NCI-H2081 treated with DMSO at 0.1 percent for 48 hours (cell line): ENCODE measurements at regions not wholly inside any gene's neighbourhood (a gene's known extent, or its start where the extent isn't known, plus 50 kb on each side); places are given as distances from the start of the nearest gene placed in this dataset.
"Not testable (repeated sequence)": the region's sequence is repeated elsewhere in the genome, so short reads cannot be mapped to it uniquely, and the experiment has no call there.

ENCODE experiments used
- DNase-seq: peaks from one replicate; lab custom pipeline; 2025; lab: John Stamatoyannopoulos, UW

DNA sequence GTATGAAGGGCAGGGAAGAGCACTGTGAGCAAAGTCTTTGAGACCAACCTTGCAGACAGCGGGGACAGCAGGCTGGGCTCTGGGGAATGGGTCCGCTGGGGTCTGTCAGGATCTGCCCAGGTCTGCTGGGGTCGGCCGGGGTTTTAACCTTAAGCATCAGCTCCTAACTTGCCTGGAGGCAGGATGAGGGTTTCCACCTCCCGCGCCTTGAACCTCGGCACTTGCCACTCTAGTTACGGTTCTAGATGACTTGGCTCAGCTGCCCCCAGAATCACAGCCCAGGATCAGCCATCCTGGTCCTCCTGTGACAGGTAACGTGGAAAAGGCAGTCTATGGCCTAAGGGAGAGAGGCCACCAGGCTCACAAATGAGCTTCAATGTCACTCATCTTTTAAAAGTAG is 50.4 kb upstream of the CACUL1 start:
- DNase-seq: no peak

DNA sequence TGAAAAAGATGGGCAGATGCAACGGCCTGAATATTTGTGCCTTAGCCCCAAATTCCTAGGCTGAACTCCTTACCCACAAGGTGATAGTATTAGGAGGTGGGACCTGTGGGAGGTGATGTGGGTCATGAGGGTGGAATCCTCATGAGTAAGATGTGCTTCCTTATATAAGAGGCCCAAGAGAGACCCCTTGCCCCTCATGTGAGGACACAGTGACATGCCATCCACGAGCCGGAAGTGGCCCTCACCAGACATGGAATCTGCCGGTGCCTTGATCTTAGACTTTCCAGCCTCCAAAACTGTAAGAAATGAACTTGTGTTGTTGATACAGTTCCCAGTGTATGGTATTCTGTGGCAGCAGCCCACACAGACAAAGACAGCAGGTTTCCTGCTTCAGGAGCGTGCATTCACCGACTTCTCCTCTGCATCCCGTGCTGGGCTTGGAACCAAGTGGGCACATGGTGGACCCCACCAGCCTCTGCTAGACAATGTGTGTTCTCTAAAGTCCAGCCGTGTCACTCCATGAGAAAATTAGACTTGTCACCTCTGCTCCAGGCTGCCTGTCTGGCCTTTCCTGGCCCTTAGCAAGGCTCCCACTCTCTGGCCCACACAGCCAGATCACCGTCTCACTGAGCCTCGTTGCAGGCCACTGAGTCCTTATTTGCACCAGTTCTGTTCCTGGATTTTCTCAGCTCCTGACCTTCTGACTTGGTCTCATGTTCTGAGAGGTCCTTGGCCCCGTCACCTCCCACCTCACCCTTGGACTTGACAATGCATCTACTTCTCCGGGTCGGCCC is 52.9 kb upstream of the CACUL1 start:
- DNase-seq: no peak

DNA sequence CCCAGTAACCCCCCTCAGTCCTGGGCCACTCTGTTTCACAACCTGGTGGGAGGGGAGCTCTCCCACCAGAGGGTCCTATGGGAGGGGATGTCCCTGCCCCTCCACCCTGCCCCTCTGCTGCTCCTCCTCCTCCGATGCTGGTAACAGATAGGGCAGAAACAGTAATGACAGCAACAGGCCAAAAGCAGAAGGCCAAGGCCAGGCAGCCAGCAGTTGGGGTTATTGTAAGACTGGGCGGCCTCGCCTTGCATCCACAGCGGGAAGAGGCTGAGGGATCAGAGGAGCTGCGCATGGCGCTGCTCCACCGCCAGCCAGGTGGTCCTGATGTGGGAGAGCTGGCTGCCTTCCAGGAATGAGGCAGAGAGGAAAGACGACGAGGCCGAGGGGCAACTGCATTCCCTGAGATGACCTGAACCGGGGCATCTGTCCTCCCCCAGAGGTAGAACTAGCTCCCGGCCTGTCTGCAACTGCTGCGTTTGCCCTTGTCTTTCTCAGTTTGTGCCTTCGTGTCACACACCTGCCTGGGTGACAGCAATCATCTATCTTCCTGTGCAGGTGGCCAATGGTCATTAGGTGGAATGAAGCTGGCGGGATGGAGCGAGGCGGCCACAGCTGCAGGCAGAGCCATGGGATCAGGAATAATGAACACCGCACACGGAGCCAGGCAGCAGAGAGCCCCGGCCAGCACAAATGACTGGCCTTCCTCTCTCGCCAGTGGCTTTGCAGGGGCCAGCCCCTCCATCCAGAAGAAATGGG is 54.0 kb upstream of the CACUL1 start:
- DNase-seq: no peak

DNA sequence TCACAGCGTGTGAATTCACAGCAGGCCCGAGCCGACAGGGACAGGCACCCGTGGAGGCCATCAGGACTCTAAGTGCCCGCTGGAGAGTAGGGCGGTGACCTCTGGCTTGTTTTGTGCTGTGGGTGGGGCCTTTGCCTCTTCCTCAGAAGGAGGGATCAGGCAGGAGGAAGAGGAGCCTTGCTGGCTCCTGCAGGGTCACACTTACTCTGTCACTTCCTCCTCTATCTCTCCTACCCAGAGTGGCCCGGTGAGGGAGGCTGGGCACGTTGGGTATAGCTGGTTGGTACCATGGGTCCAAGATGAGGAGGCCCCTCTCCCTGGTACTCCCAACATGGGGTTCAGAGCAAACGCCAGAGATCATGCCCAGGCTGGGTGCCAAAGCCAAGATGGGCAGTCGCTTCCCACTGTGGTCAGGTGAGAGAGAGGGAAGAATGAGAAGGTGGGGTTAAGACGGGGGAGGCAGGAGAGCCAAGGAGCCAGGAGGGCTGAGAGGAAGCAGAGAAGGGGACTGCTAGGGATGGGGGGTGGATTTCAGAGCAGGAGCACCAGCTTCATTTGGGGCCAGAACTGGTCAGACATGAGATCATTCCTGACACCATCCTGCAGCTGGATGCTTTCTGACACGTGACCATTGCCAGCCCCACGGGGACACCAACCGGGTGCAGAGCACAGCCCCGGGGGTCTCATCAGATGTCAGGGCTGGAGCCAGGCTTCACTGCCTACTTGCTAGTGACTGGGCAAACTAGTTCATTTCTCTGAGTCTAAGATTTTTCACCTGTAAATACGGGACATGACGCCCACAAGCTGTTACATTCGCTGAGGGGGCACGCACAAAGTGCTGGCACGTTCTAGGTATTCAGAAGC is 54.8 kb upstream of the CACUL1 start:
- DNase-seq: no peak

DNA sequence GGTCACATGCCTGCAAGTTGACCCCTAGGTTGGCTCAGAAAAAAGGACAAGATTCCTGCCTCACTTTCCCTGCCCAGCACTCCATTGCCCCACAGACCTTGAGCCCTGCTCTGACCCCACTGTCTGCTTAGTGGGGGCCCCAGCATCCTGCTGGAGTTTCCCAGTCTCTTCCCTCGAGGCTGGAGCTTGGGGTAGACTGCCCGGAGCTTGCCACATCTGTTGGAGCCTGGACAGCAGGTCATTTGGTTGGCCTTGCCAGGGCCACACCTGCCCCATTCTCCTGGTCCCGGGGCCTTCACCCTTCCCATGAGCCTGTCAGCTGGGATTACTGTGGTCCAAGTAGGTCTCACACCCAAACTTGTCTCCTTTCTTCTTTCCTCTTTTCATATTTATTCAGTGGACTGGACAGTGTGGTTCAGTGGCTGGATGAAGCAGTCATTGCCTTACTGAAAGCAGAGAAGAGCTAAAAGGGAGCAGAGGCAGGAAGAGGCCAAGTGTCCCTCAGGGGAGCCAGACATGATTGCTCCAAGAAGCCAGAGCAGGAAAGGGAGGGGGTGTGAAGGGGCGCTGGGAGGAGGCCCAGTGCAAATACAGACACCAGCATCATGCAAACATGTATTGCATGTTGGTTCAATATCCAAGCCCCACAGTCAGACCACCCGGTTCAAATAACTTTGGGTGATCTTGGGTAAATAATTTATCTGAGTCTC is 56.2 kb upstream of the CACUL1 start:
- DNase-seq: no peak

DNA sequence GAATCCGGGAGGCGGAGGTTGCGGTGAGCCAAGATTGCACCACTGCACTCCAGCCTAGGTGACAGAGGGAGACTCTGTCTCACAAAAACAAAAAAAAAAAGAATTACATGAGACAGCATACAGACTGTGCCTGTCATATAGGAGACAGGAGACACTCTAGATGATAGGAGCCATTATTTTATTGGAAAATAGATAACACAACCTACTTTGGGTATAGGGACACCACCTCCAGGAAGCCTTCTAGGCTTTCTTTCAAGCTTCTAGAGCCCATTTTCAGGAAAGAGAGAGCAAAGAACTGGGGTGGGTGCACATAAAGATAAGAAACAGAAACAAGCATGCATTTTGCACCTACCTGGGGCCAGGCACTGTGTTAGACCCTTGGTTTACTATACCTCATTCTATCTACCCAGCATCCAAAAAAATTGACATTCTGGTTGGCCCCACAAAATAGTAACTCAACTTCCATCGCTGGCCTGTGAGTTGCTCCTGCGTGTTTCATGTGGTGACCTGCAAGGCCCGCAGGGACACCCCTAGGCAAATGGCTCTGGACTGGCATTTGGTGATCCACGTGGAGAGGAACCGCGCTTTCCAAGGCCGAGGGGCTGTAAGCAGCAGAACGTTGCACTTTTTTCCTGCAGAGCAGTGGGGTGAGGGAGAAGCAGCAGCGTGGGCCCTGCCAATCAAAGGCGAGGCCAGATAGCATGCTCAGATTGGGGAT is 57.1 kb upstream of the CACUL1 start:
- DNase-seq: no peak

DNA sequence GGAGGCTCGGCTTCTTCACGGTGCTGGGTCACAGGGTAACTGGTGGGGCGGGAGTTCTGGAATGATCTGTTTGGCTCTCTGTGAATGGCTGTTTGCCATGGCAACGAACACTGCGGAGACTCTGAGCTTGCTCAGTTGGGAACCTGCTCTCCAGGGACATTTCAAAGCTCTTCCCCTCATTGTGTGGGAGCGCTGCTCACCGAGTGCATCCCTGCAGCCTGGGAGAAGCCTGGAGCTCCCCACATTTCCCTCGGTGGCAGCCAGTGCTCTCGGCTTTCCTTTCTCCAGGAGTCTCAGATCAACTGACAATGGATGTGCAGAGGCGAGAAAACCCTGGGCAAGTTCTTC is 57.6 kb upstream of the CACUL1 start:
- no peak for DNase-seq

DNA sequence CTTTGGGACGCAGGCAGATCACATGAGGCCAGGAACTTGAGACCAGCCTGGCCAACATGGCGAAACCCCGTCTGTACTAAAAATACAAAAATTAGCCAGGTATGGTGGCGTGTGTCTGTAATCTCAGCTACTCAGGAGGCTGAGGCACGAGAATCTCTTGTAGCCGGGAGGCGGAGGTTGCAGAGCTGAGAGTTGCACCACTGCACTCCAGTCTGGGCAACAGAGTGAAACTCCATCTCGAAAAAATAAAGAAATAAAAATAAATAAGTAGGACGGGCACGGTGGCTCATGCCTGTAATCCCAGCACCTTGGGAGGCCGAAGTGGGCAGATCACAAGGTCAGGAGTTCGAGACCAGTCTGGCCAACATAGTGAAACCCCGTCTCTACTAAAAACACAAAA is 58.2 kb upstream of the CACUL1 start:
- not testable (repeated sequence) for DNase-seq

DNA sequence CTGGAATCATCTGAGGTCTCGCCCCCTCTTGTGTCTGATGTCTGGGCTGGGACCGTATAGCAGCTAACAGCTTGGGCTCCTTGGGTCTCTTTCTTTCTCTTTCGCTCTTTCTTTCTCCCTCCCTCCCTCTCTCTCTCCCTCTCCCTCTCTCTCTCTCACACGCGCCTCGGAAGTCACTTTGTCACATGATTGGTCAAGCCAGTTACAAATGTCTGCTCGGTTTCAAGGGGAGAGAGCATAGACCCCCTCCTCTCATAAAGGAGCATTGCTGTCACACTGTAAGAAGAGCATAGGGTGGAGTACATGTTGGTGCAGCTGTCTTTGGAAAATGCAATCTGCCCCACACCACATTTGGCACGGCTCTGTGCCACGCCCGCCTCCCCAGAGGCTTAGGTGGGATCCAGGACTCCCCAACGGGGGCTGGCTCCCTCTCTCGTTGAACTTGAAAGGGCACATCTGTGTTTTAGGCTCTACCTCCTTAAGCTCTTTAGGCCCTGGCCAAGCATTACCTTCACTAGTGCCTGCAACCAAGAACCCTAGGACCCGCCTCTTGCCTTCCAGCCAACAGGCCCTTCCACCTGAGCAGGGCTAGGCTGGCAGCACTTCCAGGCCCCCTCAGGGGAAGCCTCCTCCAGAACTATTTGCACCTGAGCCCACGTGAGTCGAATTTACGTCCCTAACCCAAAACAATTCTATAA is 61.9 kb upstream of the CACUL1 start:
- DNase-seq: no peak

DNA sequence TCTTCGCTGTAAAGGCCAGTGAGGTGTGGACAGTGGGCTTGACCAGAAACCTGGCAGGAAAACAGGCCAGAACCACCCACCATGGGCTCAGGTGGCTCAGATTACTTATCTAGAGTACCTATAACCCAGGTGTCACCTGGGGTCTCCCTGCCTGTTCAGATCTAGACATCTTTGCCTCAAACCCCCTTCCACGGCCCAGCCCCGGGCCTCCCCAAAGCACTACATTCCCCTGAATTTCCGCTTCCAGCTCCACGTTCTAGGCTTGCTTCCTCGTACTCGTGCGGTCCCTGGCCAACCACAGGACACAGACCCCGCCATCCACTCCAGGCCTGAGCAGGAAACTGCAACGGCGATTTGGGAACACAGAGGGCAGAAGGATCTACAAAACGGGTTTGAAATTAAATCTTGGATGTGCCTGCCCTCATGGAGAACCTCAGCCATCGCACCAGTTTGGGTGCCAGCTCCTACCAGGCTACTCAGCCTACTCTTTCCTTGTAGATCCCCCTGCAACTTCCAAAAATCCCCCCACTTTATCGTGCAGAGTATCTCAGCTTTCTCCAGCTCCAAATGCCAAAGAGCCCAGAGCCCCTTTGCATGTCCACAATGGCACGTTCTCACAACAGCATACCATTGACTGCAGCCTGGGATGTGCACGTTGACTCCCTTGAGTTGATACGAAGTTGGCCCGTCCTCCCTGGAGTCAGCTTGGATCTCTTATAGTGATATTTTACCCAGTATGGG is 62.7 kb upstream of the CACUL1 start:
- DNase-seq: no peak

DNA sequence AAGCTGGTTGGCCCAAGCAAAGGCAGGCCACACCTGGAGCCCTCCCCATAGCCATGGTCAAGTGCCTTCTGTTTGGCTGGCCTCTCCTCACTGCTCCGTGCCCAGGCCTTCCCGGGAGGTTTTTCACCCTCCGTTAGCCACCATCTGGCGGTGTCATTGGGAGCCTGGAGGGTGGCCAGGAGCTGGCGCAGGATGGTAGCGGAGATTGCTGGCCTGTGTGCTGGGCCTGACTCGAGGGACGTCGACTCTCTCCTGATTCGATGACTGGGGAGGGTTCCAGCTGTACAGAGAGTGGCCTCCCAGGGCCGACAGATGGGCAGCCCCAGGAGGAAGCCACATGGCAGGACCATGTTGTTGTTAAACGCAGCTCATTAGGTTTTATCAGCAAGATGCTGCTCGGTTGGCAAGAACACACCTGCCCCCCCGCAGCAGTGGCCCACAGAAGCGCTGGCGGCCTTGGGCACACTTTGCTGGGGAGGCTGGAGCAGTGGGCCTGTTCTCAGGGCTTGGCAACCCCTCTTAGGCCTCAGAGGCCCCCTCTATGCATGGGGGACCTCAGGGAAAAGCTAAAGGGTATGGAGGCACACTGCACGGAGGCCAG is 64.0 kb upstream of the CACUL1 start:
- DNase-seq: peak; percentile 42

DNA sequence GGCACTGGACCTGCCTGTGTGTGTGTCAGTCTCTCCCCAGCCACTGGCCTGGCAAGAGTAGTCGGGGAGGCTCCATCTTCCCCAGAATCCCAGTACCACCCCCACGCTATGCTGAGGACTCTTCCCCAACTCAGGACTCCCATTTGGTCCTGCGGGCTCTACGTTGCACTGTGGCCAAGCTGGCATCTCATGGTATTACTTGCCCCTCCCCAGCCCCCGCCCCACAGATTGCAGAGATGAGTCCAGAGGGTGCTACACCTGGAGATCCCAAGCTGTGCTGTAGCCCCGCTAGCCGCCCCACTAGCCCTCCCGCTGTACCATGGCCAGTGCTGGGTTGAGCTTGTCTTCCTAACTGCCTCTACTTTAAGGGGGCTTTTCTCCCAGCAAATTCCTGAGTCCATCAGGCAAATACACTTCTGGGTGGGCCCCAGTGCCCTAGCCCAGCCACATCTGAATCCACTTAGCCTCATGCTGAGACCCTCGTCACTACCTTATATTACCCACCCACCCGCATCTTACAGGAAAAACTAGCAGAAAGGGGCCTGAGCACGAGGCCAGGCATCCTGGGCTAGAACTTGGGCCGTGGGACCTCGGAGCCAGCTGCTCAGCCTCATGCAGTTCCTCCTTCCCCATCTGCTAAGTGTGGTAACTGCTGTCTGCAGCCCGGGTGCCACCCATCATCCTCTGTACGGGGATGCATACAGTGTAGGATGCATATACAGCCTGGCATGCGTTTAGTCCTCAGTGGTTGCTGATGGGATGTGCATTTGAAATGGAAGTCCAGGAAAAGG is 65.8 kb upstream of the CACUL1 start:
- DNase-seq: no peak

DNA sequence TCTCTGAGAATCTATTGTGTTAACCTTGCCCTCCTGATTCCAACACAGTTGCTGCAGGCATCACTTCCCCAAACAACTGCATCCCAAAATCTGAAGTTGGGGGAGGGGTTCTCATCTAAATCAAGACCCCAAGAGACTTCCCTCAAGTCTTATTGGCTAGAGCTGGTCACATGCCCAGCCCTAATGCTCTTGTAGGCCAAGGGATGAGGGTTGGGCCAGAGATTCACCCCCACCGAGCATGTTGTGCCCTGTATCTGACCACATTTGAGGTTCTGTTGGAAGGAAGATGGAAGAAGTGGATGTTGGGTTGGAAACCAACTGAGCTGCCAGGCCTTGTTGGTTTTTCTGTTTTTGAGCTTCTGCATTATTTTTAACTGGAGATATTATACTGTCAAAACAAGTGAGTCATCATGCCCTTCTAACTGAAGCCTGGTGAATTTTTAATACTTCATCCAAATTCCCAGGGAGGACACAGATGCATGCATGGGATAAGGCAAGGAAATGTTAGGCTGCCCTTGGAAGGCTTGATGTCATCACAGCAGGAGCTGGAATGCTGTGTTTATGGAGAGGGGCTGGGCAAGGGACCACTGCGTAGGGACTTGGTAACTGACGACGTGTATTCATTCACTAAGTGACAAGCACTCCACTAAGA is 68.6 kb upstream of the CACUL1 start:
- DNase-seq: no peak

DNA sequence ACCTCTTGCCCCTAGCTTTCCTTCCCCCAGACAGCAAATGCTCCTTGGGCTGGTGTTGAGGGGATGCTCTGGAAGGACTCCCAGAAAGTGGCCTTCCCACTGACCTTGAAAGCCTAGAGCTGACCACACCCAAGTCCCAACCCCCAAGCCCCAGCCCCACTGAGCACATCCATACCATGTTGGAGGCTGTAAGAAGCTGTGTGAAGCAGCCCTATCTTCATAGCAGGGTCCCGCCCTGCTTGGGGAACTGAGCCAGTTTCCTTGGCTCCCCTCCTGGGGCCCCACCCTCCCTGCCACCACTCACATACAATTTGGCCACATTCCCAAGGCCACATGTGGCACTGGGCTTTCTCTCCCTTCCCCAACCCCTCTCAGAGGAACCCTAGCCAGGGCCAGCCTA is 72.3 kb upstream of the CACUL1 start:
- no peak for DNase-seq

DNA sequence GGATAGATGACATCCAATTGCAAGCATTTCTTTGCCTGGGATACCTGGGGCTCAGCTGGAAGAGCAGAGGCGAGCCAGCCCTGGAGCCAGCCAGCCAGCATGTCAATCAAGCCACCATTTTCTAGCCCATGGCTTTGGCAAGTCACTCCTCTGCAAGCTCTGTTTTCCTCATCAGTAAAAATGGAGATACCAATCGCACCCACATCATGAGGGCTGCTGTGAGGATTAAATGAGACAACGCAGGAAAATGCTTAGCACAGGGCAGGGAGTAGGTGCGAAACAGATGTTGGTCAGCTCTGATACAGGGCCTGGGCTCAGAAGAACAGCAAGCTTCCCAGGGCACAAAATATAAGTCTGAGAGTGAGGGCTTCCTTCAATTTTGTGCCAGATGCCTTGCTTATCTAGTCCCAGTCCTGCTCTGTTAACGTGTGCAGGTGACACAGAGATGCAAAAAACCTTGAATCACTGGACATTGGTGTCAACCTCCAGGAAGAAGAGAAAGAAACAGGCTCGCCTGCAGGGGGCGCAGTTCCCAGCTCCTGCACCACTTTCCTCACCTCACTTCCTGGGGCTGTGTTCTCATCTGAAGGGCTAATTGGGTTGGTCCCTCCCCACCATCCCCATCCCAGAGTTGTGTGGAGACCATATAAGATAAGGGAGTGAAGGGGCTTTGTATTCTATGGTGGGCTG is 72.8 kb upstream of the CACUL1 start:
- DNase-seq: no peak

DNA sequence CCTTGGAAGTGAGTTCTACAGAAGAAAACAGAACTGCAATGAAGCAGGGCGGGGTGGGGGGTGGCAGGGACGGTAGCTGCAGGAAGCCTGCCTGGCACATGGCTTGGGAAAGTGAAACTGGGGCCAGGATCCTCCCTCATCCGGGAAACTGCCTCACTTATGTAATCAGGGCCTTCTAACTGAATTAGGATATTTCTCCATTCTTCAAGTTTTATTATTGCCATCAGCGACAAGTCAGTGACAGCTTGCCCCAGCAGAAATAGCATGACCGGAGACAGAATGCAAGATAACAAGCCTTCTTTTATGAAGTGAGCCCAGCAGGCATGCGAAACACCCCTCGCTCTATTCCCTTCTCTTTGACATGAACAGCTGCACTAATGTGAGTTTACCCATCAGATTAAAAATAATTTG is 77.5 kb upstream of the CACUL1 start:
- no peak for DNase-seq

DNA sequence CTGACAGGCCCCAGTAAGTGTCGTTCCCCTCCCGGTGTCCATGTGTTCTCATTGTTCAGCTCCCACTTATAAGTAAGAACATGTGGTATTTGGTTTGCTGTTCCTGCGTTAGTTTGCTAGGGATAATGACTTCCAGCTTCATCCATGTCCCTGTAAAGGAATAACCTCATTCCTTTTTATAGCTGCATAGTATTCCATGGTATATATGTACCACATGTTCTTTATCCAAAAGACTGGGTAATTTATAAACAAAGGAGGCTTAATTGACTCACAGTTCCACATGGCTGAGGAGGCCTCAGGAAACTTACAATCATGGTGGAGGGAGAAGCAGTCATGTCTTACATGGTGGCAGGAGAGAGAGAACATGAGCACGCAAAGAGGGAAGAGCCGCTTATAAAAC is 79.6 kb upstream of the CACUL1 start:
- not testable (repeated sequence) for DNase-seq
